Endothelial cell of umbilical vein (primary cell): ENCODE measurements at regions not wholly inside any gene's neighbourhood (a gene's known extent, or its start where the extent isn't known, plus 50 kb on each side); places are given as distances from the start of the nearest gene placed in this dataset.
A peak's percentile ranks its signal among the peaks of the same experiment; 100 is the strongest.

Experiments
- BruUV-seq: library from RNA; stranded (reverse); fragments of 400-500 nt; replicated peaks from 2 replicates; lab custom pipeline; 2021; lab: Mats Ljungman, UMichigan
- CTCF ChIA-PET: fragments of 300-600, 350-600 bp; sonication (Branson Sonifier 250); formaldehyde crosslinking; loops from one replicate; lab custom pipeline; 2021; ENCODE audit warnings: antibody characterized with exemption, inconsistent platforms; lab: Charles Lee
- POLR2A ChIA-PET: fragments of 300-600, 350-600 bp; sonication (Branson Sonifier 250); formaldehyde crosslinking; loops from one replicate; lab custom pipeline; 2021; ENCODE audit warnings: antibody characterized with exemption, inconsistent platforms; lab: Charles Lee
- DNase-seq: peaks from one replicate; pipeline ENCODE4 v3.0.0-alpha.2; 2011; ENCODE audit warnings: low read depth, low spot score
- FAIRE-seq: peaks from 2 replicates; lab custom pipeline; 2011; peaks lifted over from hg19 to GRCh38; lab: Jason Lieb, UNC
- H2AFZ ChIP-seq: 2 replicates; pipeline ENCODE4 v1.6.0; 2012; ENCODE audit warnings: low read depth, low read length, control low read depth, inconsistent platforms
- H3K27ac ChIP-seq: 2 replicates; pipeline ENCODE4 v1.5.1; 2011; ENCODE audit warnings: low read depth, mild to moderate bottlenecking, control low read depth, low read length, moderate library complexity; ENCODE audit not compliant: insufficient read depth
- H3K27me3 ChIP-seq, 2 experiments: 2 replicates each; pipeline versions ENCODE4 v1.6.0 to v1.6.1; 2011; ENCODE audit warnings: low read length in 2 of 2, mixed read lengths in 1 of 2; ENCODE audit not compliant: control insufficient read depth in 2 of 2, insufficient read depth in 2 of 2
- H3K36me3 ChIP-seq, 2 experiments: 2 replicates in 1 of 2; 3 replicates in 1 of 2; pipeline ENCODE4 v1.5.1; 2011; ENCODE audit warnings: low read length in 2 of 2, mild to moderate bottlenecking in 1 of 2, moderate library complexity in 1 of 2; ENCODE audit not compliant: control insufficient read depth in 2 of 2, insufficient read depth in 2 of 2; ENCODE audit errors: extremely low read depth in 1 of 2
- H3K4me1 ChIP-seq: 3 replicates; pipeline ENCODE4 v1.5.1; 2011; ENCODE audit warnings: mild to moderate bottlenecking, low read length; ENCODE audit not compliant: control insufficient read depth, insufficient read depth; ENCODE audit errors: extremely low read depth
- H3K4me2 ChIP-seq: 2 replicates; pipeline ENCODE4 v1.6.1; 2011; ENCODE audit warnings: low read length, control low read depth, mixed read lengths; ENCODE audit not compliant: insufficient read depth
- H3K4me3 ChIP-seq, 3 experiments: fragments of 200-600 bp in 1 of 3; sonication (generic), shearing (Covaris generic) in 1 of 3; replicated peaks in 1 of 3; 2 replicates each; pipeline ENCODE4 v1.5.1; 2011 to 2016; ENCODE audit warnings: control low read depth in 3 of 3, low read length in 3 of 3, mild to moderate bottlenecking in 2 of 3, inconsistent platforms in 1 of 3, low read depth in 1 of 3, moderate library complexity in 1 of 3; ENCODE audit not compliant: insufficient read depth in 1 of 3
- H3K79me2 ChIP-seq: 2 replicates; pipeline ENCODE4 v1.6.0; 2012; ENCODE audit warnings: low read length, inconsistent platforms; ENCODE audit not compliant: control insufficient read depth, insufficient read depth
- H3K9ac ChIP-seq: replicated peaks from 2 replicates; pipeline ENCODE3; 2011; ENCODE audit warnings: low read length, control low read depth; ENCODE audit not compliant: insufficient read depth; ENCODE audit errors: extremely low read depth
- H3K9me1 ChIP-seq: replicated peaks from 3 replicates; pipeline ENCODE4 v1.6.0; 2011; ENCODE audit warnings: mild to moderate bottlenecking, low read length; ENCODE audit not compliant: control insufficient read depth, insufficient read depth; ENCODE audit errors: extremely low read depth
- H3K9me3 ChIP-seq: replicated peaks from 2 replicates; pipeline ENCODE4 v1.5.1; 2012; ENCODE audit warnings: low read length, inconsistent platforms; ENCODE audit not compliant: control insufficient read depth, insufficient read depth
- H4K20me1 ChIP-seq: replicated peaks from 2 replicates; pipeline ENCODE3; 2011; ENCODE audit warnings: mild to moderate bottlenecking, low read length; ENCODE audit not compliant: control insufficient read depth, insufficient read depth; ENCODE audit errors: extremely low read depth
- EZH2 ChIP-seq: IDR thresholded peaks from 2 replicates; pipeline ENCODE4 v1.6.1; 2012; ENCODE audit warnings: borderline replicate concordance, low read depth, mild to moderate bottlenecking, moderate library complexity, low read length, inconsistent platforms; ENCODE audit not compliant: severe bottlenecking
- FOS ChIP-seq: IDR thresholded peaks from 2 replicates; pipeline ENCODE4 v1.6.1; 2011; ENCODE audit warnings: mild to moderate bottlenecking, low read length, moderate library complexity, borderline replicate concordance; ENCODE audit not compliant: insufficient read depth
- GATA2 ChIP-seq: IDR thresholded peaks from 2 replicates; pipeline ENCODE4 v1.7.0; 2011; ENCODE audit warnings: low read depth, mild to moderate bottlenecking, moderate library complexity, mixed read lengths, low read length; ENCODE audit not compliant: insufficient read length, insufficient read depth
- JUN ChIP-seq: IDR thresholded peaks from 2 replicates; pipeline ENCODE4 v1.6.1; 2011; ENCODE audit warnings: borderline replicate concordance, low read depth; ENCODE audit not compliant: insufficient read length, insufficient read depth
- MYC ChIP-seq: IDR thresholded peaks from one replicate; pipeline ENCODE4 v1.6.1; 2011; ENCODE audit warnings: mild to moderate bottlenecking, low read depth, low read length
- POLR2A ChIP-seq: IDR thresholded peaks from 2 replicates; pipeline ENCODE4 v1.6.1; 2012; ENCODE audit warnings: low read depth, mild to moderate bottlenecking, control low read depth, low read length
- POLR2AphosphoS5 ChIP-seq: IDR thresholded peaks from 2 replicates; pipeline ENCODE4 v1.6.1; 2012; ENCODE audit warnings: low read depth, mild to moderate bottlenecking, control low read depth, low read length, moderate library complexity; ENCODE audit not compliant: insufficient read depth
- dilution Hi-C: fragments of 300-500 bp; cut with MboI; formaldehyde crosslinking; loops from one replicate; pipeline ENCODE4 v1.15.0; 2019; ENCODE audit warnings: low sequenced_read_pairs; ENCODE audit not compliant: extremely low pct_ligation_motif_present
- intact Hi-C: fragments of 100-400 bp; cut with micrococcal nuclease; formaldehyde crosslinking; loops from one replicate; pipeline ENCODE4 v1.10.0; 2022
- TF ChIP-seq, protein P1 (sequence below), 2 donors: IDR thresholded peaks; 1 replicate in 1 of 2; 2 replicates in 1 of 2; pipeline ENCODE4 v1.5.1; 2011; ENCODE audit warnings: low read length in 2 of 2, mild to moderate bottlenecking in 2 of 2, moderate library complexity in 2 of 2, control low read depth in 1 of 2, inconsistent platforms in 1 of 2, low read depth in 1 of 2; ENCODE audit not compliant: insufficient read depth in 1 of 2; ENCODE audit errors: extremely low read depth in 1 of 2
- TF ChIP-seq, protein P2 (sequence below): IDR thresholded peaks from 2 replicates; pipeline ENCODE4 v1.6.1; 2011; ENCODE audit not compliant: insufficient read depth, insufficient read length

DNA sequence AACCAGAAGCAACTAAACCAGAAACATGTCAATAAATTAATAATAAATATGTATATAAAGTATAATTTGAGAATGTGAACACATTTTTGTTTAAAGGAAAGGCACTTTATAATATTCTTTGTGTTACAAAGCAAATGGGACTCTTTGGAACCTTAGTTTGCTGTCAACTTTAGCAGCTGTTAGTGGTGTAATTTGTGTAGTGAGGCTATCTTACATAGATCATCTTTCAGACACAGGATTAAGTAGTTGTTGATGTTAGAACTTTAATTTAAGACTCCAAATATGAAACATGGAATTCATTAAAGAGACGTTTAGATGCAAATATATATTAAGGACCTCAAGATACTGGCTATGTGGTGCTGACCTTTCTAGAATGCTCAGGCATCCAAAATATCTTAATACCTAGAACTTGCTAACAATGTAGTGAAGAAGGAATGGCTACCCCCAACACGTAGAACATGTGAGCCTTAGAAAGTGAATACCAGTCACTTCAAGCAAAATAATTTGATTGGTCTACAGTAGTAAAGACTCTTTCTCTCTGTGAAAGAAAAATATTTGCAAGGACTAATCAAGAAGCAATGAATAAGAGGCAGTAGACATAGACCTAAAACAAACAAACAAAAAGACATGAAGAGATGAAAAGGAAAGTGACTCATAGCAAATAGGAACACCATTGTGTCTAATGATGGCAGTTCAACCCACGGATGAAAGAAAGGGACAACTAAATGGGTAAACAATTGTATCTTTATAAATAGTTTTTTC is 811.4 kb downstream of the USP25 start:
- peak; percentile 26 for DNase-seq
- no peak overlapping the region for H3K4me3 ChIP-seq
- peaks cover 22% of the 10 kb centered on the region for H3K4me1 ChIP-seq
- CTCF ChIA-PET: no interaction called here
- H3K9me1 ChIP-seq: no peaks in the 10 kb centered on the region
- no peak for TF ChIP-seq POLR2AphosphoS5
- no peak for TF ChIP-seq GATA2
- TF ChIP-seq MYC: no peak
- peak; percentile 38 for TF ChIP-seq FOS
- H3K79me2 ChIP-seq: peaks cover 2% of the 10 kb centered on the region
- H3K36me3 ChIP-seq: no peaks in the 10 kb centered on the region
- POLR2A ChIA-PET: no interaction called here
- no peak for FAIRE-seq
- H3K27me3 ChIP-seq: no peaks in the 10 kb centered on the region
- dilution Hi-C loops (no loop called here), intact Hi-C loops (no loop called here)
- peak overlapping the region; percentile 51 for H3K4me2 ChIP-seq
- H3K27ac ChIP-seq: no peak overlapping the region
- H3K9ac ChIP-seq: no peak overlapping the region
- no peaks in the 10 kb centered on the region for H3K9me3 ChIP-seq
- BruUV-seq: no TSS peak
- H2AFZ ChIP-seq: no peak overlapping the region
- no peaks in the 10 kb centered on the region for H4K20me1 ChIP-seq

DNA sequence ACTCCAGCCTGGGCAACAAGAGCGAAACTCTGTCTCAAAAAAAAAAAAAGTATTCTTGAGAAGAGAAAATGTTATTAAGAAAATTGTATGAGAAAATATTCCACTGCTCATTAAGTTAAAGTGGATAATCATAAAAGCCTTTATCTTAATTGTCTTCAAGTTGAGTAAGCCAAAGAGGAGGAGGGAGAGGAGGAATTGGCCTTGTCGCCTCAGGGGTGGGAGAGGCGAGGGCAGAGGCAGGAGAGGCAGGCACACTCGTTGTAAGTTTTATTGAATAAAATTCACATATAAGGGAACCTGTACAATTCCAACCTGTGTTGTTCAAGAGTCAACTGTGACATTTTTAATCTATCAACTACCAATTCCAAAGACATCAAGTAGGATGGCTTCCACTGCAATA is 820.3 kb downstream of the USP25 start:
- BruUV-seq: no TSS peak
- TF ChIP-seq POLR2A (no peak), EZH2 (no peak), JUN (no peak), POLR2AphosphoS5 (no peak), GATA2 (no peak), FOS (no peak), MYC (no peak)
- TF ChIP-seq, protein P1, sequence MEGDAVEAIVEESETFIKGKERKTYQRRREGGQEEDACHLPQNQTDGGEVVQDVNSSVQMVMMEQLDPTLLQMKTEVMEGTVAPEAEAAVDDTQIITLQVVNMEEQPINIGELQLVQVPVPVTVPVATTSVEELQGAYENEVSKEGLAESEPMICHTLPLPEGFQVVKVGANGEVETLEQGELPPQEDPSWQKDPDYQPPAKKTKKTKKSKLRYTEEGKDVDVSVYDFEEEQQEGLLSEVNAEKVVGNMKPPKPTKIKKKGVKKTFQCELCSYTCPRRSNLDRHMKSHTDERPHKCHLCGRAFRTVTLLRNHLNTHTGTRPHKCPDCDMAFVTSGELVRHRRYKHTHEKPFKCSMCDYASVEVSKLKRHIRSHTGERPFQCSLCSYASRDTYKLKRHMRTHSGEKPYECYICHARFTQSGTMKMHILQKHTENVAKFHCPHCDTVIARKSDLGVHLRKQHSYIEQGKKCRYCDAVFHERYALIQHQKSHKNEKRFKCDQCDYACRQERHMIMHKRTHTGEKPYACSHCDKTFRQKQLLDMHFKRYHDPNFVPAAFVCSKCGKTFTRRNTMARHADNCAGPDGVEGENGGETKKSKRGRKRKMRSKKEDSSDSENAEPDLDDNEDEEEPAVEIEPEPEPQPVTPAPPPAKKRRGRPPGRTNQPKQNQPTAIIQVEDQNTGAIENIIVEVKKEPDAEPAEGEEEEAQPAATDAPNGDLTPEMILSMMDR (IDR thresholded peaks at IDR 0.05; ENCODE audit: extremely low read depth in 1 of 2, insufficient read depth in 1 of 2, low read depth in 1 of 2, low read length in 2 of 2): no peak
- TF ChIP-seq, protein P2, sequence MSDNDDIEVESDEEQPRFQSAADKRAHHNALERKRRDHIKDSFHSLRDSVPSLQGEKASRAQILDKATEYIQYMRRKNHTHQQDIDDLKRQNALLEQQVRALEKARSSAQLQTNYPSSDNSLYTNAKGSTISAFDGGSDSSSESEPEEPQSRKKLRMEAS: no peak
- Histone ChIP-seq H4K20me1 (no peaks in the 10 kb centered on the region), H3K9me3 (no peaks in the 10 kb centered on the region), H2AFZ (no peak overlapping the region), H3K9ac (no peak overlapping the region), H3K9me1 (no peaks in the 10 kb centered on the region), H3K4me3 (no peak overlapping the region), H3K4me1 (peaks cover 41% of the 10 kb centered on the region), H3K36me3 (no peaks in the 10 kb centered on the region), H3K27ac (peak overlapping the region; percentile 71), H3K79me2 (peaks cover 2% of the 10 kb centered on the region), H3K4me2 (peak overlapping the region; percentile 75), H3K27me3 (no peaks in the 10 kb centered on the region)
- FAIRE-seq: no peak
- intact Hi-C loops (loop anchor here (2.0 to 5.0 kb wide), 2 partner anchors 13 to 123 kb away; no protein-coding TSS in a partner anchor), dilution Hi-C loops (no loop called here)
- ChIA-PET CTCF (interaction anchor here (0.6 kb wide), 1 partner anchor 176 kb away, joined by 3 read pairs; no protein-coding TSS in a partner anchor), POLR2A (no interaction called here)
- DNase-seq: no peak
